GM13976 (cell line): ENCODE measurements at regions not wholly inside any gene's neighbourhood (a gene's known extent, or its start where the extent isn't known, plus 50 kb on each side); places are given as distances from the start of the nearest gene placed in this dataset.

Experiments
- DNase-seq: peaks from one replicate; pipeline ENCODE4 v3.0.0; 2012; ENCODE audit warnings: low spot score
- in situ Hi-C: fragments of 300-500 bp; cut with MboI; formaldehyde crosslinking; loops from one replicate; pipeline ENCODE4 v1.12.0; 2022; ENCODE audit warnings: low sequenced_read_pairs, mixed read lengths, inconsistent platforms; ENCODE audit not compliant: unreplicated experiment
- TF ChIP-seq, protein P1 (sequence below): IDR thresholded peaks from 2 replicates; pipeline ENCODE4 v1.5.1; 2012; ENCODE audit warnings: borderline replicate concordance, mild to moderate bottlenecking; ENCODE audit not compliant: insufficient read depth; ENCODE audit errors: extremely low read depth, missing control alignments, control extremely low read depth

DNA sequence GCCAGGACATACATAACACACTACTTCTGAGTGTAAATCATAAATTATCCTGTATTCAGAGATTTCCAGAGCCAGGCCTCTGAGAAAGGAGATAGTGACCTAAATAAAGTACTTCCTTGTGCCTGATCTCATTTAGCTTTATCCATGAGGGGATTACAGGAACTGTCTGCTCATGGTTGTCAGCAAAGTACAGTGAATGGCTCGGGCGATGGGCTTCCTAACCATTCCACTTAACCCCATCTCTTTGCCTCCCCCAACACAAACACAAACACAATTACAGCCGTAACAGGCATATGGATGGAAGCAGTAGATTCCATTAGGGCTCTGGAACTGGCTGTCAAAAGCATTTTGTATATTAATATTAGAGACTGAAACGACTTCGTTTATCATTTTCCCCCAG lies 206.7 kb upstream of the CPNE8 start:
- in situ Hi-C loops: loop anchor here (25.0 kb wide), 2 partner anchors 200 to 975 kb away; partner anchors contain the start of gene CPNE8

DNA sequence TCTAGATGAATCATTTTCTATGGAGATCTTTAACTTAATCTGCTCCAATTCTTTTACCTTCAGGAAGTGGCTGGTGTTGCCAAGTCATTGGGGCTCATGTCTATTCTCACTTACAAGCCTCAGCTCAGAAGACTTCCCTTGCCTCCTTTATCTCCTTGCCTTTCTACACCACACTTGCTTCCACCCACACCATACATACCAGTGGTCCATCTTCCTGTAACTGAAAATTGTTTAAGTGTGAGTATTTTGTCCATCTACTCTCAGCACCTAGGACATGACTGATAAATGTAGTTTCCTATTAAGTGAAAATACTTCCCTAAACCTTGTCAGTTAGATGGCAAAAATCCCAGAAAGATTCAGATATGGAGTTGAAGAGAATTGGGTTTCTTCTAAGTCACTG lies 199.7 kb upstream of the CPNE8 start:
- no peak for DNase-seq
- TF ChIP-seq, protein P1, sequence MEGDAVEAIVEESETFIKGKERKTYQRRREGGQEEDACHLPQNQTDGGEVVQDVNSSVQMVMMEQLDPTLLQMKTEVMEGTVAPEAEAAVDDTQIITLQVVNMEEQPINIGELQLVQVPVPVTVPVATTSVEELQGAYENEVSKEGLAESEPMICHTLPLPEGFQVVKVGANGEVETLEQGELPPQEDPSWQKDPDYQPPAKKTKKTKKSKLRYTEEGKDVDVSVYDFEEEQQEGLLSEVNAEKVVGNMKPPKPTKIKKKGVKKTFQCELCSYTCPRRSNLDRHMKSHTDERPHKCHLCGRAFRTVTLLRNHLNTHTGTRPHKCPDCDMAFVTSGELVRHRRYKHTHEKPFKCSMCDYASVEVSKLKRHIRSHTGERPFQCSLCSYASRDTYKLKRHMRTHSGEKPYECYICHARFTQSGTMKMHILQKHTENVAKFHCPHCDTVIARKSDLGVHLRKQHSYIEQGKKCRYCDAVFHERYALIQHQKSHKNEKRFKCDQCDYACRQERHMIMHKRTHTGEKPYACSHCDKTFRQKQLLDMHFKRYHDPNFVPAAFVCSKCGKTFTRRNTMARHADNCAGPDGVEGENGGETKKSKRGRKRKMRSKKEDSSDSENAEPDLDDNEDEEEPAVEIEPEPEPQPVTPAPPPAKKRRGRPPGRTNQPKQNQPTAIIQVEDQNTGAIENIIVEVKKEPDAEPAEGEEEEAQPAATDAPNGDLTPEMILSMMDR: no peak
- in situ Hi-C loops: loop anchor here (10.0 to 25.0 kb wide), 3 partner anchors 193 to 968 kb away; partner anchors contain the start of gene CPNE8

More for the DNA sequence above, 206.7 kb upstream of the CPNE8 start:
- no peak for DNase-seq
- TF ChIP-seq, protein P1: no peak

DNA sequence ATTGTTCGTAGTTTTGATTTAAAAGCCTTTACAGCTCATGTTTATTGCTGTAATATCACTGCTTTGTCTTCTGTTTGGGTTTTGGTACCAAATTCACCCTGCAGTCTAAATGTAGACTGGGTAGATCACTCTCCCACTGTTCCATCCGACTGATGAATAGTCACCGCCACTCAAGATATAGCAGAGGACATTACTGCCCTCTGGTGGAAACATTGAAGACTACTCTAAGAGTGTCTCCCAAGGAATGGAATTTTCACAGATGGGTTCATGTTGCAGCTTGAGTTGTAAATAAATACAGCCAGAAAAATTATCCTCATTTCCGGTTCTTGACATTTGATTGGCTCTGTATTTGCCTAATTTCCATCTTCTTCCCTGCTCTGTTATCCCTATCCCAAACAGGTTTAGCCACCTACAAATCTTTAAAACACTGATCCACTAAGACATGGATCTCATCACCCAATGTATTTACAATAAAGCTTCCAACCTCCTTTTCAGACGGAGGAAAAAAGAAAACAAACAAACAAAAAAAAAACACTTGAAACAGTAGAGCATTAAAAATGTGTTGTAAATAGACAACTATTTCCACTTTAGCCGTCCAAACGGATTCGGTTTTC lies 198.3 kb upstream of the CPNE8 start:
- TF ChIP-seq, protein P1: peak; percentile 71
- in situ Hi-C loops: loop anchor here (10.0 to 25.0 kb wide), 3 partner anchors 191 to 966 kb away; partner anchors contain the start of gene CPNE8
- peak; percentile 70 for DNase-seq

DNA sequence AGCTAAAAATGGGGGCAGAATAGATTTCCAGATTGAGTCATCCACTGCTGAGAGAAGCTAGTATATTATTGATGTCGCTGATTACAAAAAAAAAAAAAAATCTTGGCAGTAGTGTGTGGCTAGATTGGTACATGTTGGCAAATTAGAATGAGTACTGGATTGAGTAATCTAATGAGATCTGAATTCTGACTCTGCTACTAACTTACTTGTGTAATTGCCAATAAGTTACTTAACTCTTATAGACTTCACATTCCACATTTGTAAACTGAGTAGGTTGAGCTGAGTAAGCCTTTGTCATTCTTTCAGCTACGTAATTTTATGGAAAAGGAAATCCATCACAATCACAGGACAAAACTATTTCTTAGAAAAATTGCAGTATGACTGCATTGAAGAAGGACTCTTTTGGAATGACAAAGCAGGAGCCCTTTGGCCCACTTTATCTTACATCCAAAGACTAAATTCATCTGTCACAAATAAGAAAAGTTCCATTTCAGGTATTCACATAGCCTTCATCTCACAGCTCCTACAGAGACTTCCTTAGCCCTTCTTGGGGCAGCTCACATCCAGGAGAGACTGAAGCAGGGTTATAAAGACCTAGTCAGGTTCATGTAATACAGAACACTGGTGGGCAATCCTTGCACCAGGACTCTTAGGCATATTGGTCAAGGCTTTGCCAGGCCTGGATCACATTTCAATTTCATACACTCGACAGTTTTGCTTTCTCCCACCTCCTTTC lies 197.3 kb upstream of the CPNE8 start:
- in situ Hi-C loops: loop anchor here (10.0 to 25.0 kb wide), 3 partner anchors 190 to 965 kb away; partner anchors contain the start of gene CPNE8
- DNase-seq: no peak
- TF ChIP-seq, protein P1: no peak

DNA sequence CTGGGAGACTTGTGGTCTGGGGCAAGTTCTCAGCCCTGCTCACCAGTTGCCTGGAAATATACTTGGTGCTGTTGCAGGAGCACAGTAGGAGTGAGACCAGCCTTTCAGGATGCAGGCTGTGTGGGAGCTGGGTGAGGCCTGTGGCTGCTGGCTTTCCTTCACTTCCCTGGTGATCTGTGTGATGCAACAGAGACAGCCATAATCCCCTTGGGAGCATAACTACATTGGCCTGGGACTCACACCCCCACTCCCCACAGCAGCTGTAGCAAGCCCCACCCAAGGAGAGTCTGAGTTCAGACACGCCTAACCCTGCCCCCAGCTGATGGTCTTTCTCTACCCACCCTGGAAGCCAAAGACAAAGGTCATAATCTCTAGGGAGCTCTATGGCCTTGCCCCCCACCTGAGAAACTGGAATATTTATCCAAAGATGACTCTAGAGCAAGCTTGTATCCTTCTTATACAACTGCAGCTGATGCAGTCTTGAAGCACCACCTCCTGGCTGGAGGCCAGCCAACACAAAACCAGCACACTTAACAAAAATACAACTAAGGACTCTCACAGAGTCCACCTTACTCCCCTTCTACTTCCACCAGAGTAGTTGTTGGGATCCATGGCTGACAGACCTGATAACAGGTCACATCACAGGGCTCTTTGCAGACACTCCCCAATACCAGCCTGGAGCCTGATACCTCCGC lies 190.4 kb upstream of the CPNE8 start:
- in situ Hi-C loops: no loop called here
- no peak for DNase-seq
- TF ChIP-seq, protein P1: no peak

DNA sequence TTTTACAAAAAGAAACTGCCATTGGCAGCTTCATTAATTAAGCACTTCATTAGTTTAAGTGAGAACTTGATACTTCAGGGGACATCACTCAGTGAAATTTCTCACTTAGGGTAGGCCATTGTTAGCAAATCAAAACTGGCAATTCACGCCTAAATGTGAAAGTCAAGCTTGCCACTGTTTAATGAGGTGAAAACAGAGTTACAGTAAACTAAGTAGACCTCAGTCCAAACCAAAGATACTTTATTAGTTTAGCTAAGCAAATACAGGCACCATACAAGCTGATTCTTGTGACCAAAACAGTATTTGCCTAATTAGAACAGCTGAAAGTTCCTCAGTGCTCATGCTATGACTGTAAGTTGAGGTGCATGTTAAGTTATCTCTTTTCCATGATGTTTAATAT lies 176.5 kb upstream of the CPNE8 start:
- in situ Hi-C loops: no loop called here
- DNase-seq: no peak
- TF ChIP-seq, protein P1: no peak
